SU-DHL-6 (cell line): ENCODE measurements at regions not wholly inside any gene's neighbourhood (a gene's known extent, or its start where the extent isn't known, plus 50 kb on each side); places are given as distances from the start of the nearest gene placed in this dataset.

ENCODE experiments used
- H2AFZ ChIP-seq: fragments of 200-600 bp; sonication (generic); 2 replicates; pipeline ENCODE4 v1.6.1; 2014; ENCODE audit warnings: low read depth, mild to moderate bottlenecking, moderate library complexity, mixed read lengths, antibody characterized with exemption, low read length; ENCODE audit not compliant: severe bottlenecking
- H3F3A ChIP-seq: fragments of 200-600 bp; shearing (Covaris generic); 2 replicates; pipeline ENCODE4 v1.6.0; 2016; ENCODE audit warnings: antibody characterized with exemption, mild to moderate bottlenecking; ENCODE audit not compliant: insufficient read depth
- H3K27ac ChIP-seq: fragments of 200-600 bp; sonication (generic); 2 replicates; pipeline ENCODE4 v1.5.1; 2016; ENCODE audit warnings: low read depth, mild to moderate bottlenecking, low read length, moderate library complexity, mixed read lengths
- H3K27me3 ChIP-seq: fragments of 200-600 bp; sonication (generic), shearing (Covaris generic); 2 replicates; pipeline ENCODE4 v1.6.0; 2014; ENCODE audit warnings: mild to moderate bottlenecking, low read length
- H3K36me3 ChIP-seq: fragments of 200-600 bp; sonication (generic); 2 replicates; pipeline ENCODE4 v1.6.1; 2014; ENCODE audit warnings: mild to moderate bottlenecking, low read length, mixed read lengths
- H3K4me2 ChIP-seq: fragments of 300-600, 200-600 bp; shearing (Covaris generic), sonication (generic); 2 replicates; pipeline ENCODE4 v1.6.0; 2014; ENCODE audit warnings: low read length, low read depth, mild to moderate bottlenecking; ENCODE audit not compliant: poor library complexity, severe bottlenecking
- H3K4me3 ChIP-seq: fragments of 200-600 bp; sonication (generic); 2 replicates; pipeline ENCODE4 v1.5.1; 2014; ENCODE audit warnings: antibody characterized with exemption, low read length, mild to moderate bottlenecking, mixed read lengths; ENCODE audit not compliant: insufficient read depth, poor library complexity, severe bottlenecking
- H3K79me2 ChIP-seq: fragments of 200-600 bp; sonication (generic); 2 replicates; pipeline ENCODE4 v1.6.1; 2014; ENCODE audit warnings: mild to moderate bottlenecking, low read length, moderate library complexity; ENCODE audit not compliant: insufficient read depth
- H3K9ac ChIP-seq: fragments of 200-600 bp; sonication (generic); 2 replicates; pipeline ENCODE4 v1.7.0; 2014; ENCODE audit warnings: mild to moderate bottlenecking, low read length
- H3K9me2 ChIP-seq: fragments of 200-600 bp; sonication (generic); replicated peaks from 2 replicates; pipeline ENCODE4 v1.6.1; 2014; ENCODE audit warnings: low read length; ENCODE audit not compliant: insufficient read depth
- H3K9me3 ChIP-seq: fragments of 200-600 bp; sonication (generic); 2 replicates; pipeline ENCODE4 v1.6.1; 2014; ENCODE audit warnings: low read length, mixed read lengths; ENCODE audit not compliant: insufficient read depth
- H4K20me1 ChIP-seq: fragments of 200-600 bp; sonication (generic); 2 replicates; pipeline ENCODE4 v1.6.1; 2014; ENCODE audit warnings: low read depth, mild to moderate bottlenecking, antibody characterized with exemption, low read length, moderate library complexity, mixed read lengths
- CTCF ChIP-seq: fragments of 200-600 bp; sonication (generic); IDR thresholded peaks from one replicate; pipeline ENCODE4 v1.5.1; 2017; ENCODE audit warnings: antibody characterized with exemption, mild to moderate bottlenecking, low read length, moderate library complexity; ENCODE audit not compliant: insufficient read depth, poor library complexity, severe bottlenecking
- EZH2phosphoT487 ChIP-seq: fragments of 200-600 bp; sonication (generic), shearing (Covaris generic); conservative IDR thresholded peaks from 2 replicates; pipeline ENCODE4 v1.6.1; 2018; ENCODE audit warnings: mild to moderate bottlenecking, antibody characterized with exemption, low read length, moderate library complexity, mixed read lengths

- no peaks in the 10 kb centered on the region for H3K9me2 ChIP-seq
- H3K27me3 ChIP-seq, result no peaks in the 10 kb centered on the region
- H4K20me1 ChIP-seq, result no peaks in the 10 kb centered on the region
- no peak overlapping the region for H3K4me3 ChIP-seq
- no peak overlapping the region for H3K4me2 ChIP-seq
- no peak overlapping the region for H3K9ac ChIP-seq
- no peak overlapping the region for H2AFZ ChIP-seq
- H3F3A ChIP-seq, result no peaks in the 10 kb centered on the region
- no peaks in the 10 kb centered on the region for H3K79me2 ChIP-seq
- no peaks in the 10 kb centered on the region for H3K36me3 ChIP-seq
- no peaks in the 10 kb centered on the region for H3K9me3 ChIP-seq
- TF ChIP-seq CTCF (peak; percentile 82), EZH2phosphoT487 (no peak)
- H3K27ac ChIP-seq, result no peak overlapping the region
These were observed 103.3 kb downstream of the MDH1 start for GRCh38 chr2:63692002-63692606.

GRCh38 chr2:63695583-63695982, 106.8 kb downstream of the MDH1 start:
- no peaks in the 10 kb centered on the region for H3K9me3 ChIP-seq
- no peaks in the 10 kb centered on the region for H4K20me1 ChIP-seq
- H3K9ac ChIP-seq, result no peak overlapping the region
- H3K4me3 ChIP-seq, result no peak overlapping the region
- no peak overlapping the region for H3K4me2 ChIP-seq
- H3K27me3 ChIP-seq, result no peaks in the 10 kb centered on the region
- no peak overlapping the region for H2AFZ ChIP-seq
- no peaks in the 10 kb centered on the region for H3F3A ChIP-seq
- H3K9me2 ChIP-seq, result no peaks in the 10 kb centered on the region
- H3K36me3 ChIP-seq, result no peaks in the 10 kb centered on the region
- TF ChIP-seq CTCF (no peak), EZH2phosphoT487 (no peak)
- no peaks in the 10 kb centered on the region for H3K79me2 ChIP-seq
- H3K27ac ChIP-seq, result no peak overlapping the region

GRCh38 chr2:63696496-63696895, 107.7 kb downstream of the MDH1 start:
- Histone ChIP-seq H3F3A (no peaks in the 10 kb centered on the region), H3K27ac (no peak overlapping the region), H3K27me3 (no peaks in the 10 kb centered on the region), H2AFZ (no peak overlapping the region), H3K4me3 (no peak overlapping the region), H3K36me3 (no peaks in the 10 kb centered on the region), H3K9me2 (no peaks in the 10 kb centered on the region), H3K9me3 (no peaks in the 10 kb centered on the region), H3K4me2 (no peak overlapping the region), H4K20me1 (no peaks in the 10 kb centered on the region), H3K79me2 (no peaks in the 10 kb centered on the region), H3K9ac (no peak overlapping the region)
- TF ChIP-seq CTCF, result no peak

- no peaks in the 10 kb centered on the region for H3K79me2 ChIP-seq
- H3K27me3 ChIP-seq, result no peaks in the 10 kb centered on the region
- H3K4me3 ChIP-seq, result no peak overlapping the region
- no peak overlapping the region for H3K4me2 ChIP-seq
- no peaks in the 10 kb centered on the region for H3K9me3 ChIP-seq
- no peak overlapping the region for H3K27ac ChIP-seq
- H3F3A ChIP-seq, result no peaks in the 10 kb centered on the region
- H3K36me3 ChIP-seq, result no peaks in the 10 kb centered on the region
- no peaks in the 10 kb centered on the region for H3K9me2 ChIP-seq
- no peaks in the 10 kb centered on the region for H4K20me1 ChIP-seq
- no peak overlapping the region for H3K9ac ChIP-seq
- TF ChIP-seq EZH2phosphoT487 (no peak), CTCF (no peak)
- H2AFZ ChIP-seq, result no peak overlapping the region
These were observed 108.4 kb downstream of the MDH1 start for GRCh38 chr2:63697160-63697559.
